Superior temporal gyrus (tissue), 1 donor: ENCODE measurements at regions not wholly inside any gene's neighbourhood (a gene's known extent, or its start where the extent isn't known, plus 50 kb on each side); places are given as distances from the start of the nearest gene placed in this dataset.

Experiments used
- DNase-seq: peaks from one replicate; pipeline ENCODE4 v3.0.0-alpha.2; 2016; ENCODE audit errors: extremely low spot score

DNA sequence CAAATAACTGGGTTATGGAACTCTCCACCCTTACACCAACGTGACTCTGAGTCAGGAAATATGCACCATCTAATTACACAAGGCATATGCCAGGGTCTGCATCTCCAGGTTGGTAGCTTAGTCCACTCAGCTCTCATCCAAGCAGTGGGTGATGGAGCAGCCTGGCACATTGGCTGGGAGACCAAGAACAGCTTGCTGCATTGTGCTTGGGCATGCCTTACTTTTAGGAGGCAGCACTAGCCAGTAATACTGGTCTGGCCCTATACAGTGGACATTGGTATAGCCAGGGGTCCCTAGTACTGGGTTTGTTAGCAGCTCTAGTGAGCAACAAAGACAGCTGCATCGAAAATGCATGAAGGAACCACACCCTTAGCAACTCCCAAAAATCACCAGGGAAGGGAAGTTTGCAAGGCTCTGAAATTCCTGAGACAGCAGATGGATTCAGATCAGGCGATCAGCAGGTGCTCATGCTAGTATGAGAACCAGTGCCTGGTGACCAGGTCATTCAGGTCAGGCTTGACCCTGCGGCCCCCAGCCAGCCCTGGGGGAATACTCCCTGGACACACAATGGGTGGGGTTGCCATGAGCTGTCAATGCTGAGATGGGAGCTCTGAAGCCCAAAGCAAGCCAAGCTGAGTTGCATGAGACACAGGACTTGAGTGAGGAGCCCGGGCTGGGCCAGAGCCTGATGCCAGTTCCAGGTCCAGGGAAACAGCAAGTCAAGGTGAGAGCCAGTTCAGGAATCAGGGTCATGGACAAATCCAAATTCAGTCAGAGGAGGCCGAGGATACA lies 217.9 kb upstream of the ZMIZ1 start:
- no peak for DNase-seq

DNA sequence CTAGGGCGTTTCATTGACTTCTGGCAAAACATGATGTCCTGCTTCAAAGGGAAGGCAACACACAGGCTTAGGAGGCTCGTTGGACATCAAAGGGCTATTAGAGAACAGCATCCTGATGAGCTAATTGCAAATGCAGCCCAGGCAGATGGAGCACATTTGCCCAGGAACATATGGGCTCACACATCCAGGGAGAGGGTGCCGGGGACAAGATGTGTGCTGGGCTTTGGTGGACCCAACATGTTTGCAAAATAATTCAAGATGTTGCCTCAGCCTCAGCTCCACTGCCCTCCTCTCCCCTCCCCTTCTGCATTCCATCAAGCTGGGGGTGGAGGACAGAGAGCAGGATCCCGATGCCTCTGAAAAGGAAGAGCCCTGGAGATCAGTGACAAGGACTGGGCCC lies 217.1 kb upstream of the ZMIZ1 start:
- no peak for DNase-seq

DNA sequence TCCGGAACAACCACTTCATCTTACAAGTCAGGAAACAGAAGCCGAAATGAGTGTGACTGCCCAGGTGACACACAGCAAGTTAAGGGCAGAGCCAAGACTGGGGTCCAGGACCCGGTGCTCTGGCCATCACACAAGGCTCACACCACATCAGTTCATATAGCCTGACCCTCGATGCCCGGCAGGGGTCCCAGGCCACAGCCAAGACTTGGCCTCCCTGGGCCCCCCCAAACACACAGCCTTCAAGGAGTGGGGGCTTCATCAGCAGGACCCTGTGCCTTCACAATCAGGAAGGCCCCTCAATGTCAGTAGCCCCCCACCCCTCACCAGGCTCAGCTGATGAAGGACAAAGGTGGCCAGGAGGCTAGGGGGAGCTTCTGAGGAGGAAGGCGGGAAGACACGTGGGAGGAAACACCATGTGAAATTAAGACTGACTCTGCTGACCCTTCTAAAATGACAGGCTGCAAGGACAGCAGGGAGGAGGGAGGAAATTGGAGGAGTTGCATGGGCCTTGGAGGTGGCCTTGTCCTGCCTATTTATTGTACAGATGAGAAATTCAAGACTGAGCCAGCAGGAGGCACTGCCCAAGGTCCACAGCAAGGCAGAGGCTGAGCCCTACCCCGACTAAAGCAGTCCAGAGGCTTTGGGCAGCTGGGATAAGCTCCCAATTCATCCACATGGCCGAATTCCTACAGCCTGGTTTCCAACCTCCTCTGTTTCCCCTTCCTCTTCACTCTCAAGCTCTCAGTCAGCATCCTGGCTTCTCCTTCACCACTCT lies 216.1 kb upstream of the ZMIZ1 start:
- DNase-seq = no peak

DNA sequence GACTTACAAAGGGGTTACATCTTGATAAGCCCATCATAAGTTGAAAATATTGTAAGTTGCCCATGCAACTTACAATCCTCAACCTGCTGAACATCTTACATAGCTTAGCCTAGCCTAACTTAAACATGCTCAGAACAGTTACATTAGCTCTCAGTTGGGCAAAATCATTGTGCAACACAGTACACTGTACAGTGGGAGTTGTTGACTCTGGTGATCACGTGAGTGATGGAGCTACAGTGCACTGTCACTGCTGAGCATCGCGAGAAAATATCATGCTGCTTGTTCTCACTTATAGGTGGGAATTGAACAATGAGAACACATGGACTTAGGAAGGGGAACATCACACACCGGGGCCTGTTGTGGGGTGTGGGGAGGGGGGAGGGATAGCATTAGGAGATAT lies 214.9 kb upstream of the ZMIZ1 start:
- DNase-seq = no peak

DNA sequence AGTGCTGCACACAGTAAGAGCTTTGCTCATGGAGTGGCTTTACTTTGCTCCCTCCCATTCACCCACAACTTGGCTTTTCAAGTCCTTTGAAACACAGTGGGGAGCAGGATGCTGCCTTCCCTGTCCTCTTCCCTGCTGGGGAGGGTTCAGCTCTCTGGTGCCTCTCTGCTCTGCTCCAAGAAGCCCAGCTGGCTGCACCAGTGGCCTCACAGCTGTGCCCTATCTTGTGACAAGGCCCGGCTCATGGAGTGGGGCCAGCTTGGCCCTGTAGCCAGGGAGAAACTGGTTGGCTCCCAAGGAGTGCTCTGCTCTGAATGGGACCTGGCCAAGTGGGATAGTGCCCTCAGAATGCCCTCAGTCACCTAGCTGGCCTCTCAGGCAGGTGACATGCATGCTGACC lies 212.3 kb upstream of the ZMIZ1 start:
- DNase-seq = peak; percentile 92

DNA sequence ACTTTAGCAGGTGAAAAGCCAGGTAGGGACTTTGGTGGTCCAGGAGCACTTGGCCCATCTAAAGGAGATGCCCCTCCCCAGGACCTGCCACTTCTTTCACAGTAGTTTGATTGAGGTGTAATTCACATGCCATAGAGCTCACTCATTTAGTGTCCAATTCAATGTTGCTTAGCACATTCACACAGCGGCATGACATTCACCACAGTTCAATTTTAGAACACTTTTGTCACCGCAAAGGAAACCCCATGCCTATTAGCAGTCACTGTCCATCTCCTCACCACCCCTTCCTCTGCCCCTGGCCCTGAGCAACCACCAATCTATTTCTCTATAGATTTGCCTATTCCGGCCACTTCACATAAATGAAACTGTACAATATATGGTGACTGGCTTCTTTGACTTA lies 211.6 kb upstream of the ZMIZ1 start:
- no peak for DNase-seq

DNA sequence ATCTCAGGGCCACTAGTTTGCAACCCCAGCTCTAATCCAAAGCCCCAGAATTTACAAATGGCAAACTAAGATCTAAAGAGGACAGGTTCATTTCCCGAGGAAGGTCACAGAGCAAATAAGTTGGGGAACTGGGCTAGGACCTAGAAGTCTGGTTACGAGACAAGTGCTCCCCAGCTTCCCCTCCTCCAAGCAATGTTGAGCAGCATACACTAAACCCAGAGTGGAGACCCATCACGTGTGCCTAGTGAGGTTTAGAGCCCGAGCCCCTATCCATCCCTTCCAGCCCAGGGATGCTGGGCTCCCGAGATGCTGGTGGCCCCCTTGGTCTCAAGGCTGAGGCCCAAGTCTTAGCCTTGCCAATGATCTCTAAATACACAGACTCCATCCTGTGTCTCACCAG lies 209.5 kb upstream of the ZMIZ1 start:
- DNase-seq = no peak

DNA sequence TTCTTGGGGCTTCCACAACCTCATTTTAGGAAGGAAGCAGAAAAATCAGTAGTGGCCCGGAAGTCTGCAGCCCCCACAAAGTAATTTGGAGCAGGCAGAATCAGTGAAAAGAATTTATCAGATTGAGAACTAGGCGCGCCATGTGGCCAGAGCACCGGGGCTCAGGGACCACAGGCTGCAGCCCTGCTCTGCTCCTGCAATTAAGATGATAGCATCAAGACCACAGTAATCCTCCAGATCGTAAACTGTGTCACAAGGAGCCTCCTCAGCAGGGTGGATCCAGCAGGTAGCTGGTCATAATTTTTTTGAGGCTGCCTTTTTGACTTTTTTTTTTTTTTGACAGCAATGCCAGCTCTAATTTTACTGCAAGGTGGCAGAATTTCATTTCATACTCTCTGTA lies 209.0 kb upstream of the ZMIZ1 start:
- no peak for DNase-seq

DNA sequence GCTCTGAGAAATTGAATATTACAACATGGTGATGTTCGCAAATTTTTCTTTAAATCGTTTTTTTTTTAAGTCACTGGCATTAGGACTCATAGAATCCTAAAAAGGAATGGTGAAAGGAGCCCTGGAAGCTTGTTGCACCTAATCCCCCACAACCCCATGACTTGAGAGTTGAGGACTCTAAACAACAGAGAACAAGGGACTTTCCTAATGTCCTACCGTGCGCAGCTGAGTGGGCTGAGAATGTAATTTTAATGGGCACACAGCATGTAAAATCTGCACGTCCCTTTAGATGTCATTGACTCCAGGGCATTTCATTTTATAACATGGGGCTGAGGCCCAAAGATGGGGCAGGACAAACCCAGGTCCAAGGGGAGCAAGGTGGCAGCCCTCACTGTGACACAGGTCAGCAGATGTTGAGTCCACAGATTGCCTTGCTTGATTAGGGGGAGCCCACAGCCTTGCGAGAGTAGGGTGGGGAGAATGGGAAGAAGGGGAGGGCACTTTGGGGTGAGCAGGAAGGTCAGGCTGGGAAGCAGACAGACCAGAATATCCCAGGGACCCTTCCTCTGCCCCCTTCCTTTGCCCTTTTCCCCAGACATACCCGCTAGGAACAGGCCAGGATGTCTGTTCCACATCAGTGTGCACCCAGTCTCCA lies 208.4 kb upstream of the ZMIZ1 start:
- DNase-seq = no peak

DNA sequence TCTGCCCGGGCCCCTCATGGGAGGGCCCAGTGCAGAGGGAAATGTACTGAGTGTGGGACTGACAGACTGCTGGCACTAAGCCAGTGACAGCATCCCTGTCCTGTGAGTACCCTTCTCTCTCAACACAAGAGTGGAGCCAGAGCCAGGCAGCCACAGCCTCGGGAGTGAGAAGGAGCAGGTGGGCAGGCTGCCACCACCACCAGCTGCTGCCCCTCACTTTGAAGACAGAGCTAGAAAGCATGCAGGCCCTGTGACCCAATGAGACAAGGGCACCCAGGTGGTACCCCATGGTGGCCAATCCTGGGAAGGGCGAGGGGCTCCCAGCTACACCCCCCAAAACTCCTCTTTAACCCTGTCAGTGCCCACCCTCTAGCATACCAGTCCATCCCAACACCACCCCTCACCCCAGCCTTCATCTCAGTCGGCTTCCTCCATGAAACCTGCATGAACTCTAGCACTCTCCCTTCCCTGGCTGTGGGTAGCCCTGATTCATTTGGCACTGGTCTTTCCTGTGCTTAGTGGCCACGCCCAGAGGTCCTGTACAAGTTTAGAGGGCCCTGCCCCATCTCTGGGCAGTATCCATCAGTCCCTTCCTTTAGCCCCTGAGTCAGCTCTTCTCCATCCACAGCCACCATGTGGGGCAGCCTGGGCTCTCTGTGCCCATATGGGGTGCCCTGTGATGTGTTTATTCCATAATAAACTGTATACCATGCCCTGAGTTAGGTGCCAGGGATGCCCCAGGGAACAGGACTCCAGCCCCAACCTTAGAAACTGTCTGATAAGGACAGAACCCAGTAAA lies 207.0 kb upstream of the ZMIZ1 start:
- no peak for DNase-seq

DNA sequence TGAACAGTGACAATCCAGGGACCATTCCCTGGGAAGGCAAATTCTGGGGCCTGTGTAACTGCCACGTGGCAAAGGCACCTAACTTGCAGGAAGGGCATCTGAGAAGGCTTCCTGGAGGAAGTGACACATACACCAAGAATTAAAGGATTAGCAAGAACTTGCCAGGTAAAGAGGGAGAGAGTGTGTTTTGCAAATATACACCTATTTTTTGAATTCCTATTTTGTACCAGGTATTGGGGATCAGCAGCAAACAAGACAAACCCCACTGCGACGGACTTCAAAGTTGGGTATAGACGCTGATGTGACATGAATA lies 206.5 kb upstream of the ZMIZ1 start:
- DNase-seq = no peak

DNA sequence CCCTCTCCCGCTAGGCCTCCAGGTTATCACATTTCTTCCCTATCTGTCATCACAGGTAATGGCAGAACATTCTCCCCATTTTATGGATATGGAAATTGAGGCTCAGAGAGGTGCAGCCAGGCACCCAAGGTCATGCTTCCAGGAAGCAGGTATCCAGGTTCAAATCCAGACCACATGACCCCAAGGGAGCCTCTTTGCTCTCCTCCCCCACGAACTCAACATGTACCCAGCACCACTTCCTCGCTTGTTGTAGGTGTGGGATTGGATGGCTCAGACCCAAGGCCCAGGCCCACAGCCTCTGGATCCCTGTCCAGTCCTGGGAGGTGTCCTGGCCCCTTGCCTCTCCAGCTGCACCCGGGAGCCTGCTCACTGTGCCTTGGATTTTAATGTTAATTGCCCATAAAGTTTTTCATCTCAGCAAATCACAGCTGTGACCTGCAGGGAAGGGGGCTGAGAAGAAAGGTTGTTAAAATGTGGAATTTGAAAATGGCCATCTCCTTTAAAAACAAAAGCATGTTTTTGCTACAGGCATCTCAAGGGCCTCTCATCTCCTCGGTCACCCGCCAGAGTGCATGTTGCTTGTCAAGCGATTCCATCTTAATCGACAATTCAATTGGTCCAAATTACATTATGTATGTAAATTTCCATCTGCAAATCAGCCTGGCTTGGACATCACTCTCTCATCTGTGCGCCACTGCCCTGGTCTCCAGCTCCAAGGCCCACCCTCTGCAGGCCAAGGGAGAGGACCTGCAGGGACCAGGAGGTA lies 205.4 kb upstream of the ZMIZ1 start:
- DNase-seq = no peak

DNA sequence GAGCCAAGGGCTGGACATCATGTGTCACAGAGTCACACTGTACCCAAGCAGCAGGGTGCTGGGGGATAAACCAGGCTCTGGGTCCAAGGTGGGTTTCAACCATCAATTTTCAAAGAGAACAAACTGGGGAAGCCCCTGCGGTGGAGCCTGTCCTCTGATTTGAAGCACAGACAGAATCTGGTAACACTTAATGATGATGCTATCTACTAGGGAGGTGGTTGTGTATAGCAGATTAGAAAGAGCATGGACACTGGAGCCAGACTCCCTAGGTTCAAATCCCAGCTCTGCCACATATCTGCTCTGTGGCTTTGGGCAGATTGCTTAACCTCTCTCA lies 204.9 kb upstream of the ZMIZ1 start:
- no peak for DNase-seq

DNA sequence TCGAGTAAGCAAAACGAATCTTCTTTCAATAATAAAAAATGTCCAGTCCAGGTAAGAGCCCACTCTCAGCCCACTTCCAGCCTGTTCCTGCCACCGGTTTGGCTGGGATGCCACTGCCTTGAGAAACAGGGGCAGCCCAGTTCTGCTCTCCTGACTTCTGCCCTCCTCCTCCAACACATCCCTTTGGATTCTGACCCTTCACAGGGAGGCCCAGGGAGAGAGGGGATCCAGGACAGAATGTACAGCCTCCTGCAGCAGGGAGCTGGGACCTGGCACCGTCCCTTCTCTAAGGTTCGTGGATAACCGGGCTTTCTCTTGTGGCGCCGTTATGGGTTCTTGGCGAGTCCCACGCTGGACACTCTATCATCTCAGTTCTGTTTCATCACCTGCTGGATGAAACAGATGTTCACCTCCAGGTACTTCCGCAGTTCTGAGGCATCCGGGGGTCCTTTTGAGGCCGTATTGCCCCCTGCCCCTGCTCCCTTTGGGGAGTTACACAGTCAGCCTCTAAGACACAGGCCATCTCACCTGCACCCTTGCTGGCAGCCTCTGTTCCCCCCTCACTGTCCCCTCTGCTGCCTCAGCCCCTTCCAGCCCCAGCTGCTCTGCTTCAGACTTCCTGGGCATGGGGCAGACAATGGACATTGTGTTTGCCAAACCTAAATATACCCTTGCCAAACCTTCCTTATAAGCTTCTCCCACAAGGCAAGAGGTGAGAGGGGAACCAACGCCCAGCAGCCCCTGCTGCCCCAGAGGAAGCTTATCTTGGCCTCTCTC lies 203.8 kb upstream of the ZMIZ1 start:
- DNase-seq = no peak

DNA sequence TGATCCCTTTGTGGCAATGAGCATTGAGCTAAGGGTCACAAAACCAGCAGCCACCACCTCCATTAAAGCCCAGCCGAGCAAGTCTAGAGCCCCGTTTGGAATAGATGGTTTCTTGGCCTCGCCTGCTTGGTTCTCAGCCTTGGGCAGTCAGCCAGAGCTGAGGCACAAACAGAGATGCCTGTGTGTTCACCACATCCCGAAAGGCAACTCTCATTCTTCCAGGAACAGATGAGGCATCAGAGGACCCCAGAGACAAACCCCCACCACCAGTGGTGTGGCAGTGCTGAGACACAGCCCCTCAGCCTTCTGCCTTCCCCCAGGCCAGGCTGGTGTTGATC lies 203.3 kb upstream of the ZMIZ1 start:
- DNase-seq = peak; percentile 52

DNA sequence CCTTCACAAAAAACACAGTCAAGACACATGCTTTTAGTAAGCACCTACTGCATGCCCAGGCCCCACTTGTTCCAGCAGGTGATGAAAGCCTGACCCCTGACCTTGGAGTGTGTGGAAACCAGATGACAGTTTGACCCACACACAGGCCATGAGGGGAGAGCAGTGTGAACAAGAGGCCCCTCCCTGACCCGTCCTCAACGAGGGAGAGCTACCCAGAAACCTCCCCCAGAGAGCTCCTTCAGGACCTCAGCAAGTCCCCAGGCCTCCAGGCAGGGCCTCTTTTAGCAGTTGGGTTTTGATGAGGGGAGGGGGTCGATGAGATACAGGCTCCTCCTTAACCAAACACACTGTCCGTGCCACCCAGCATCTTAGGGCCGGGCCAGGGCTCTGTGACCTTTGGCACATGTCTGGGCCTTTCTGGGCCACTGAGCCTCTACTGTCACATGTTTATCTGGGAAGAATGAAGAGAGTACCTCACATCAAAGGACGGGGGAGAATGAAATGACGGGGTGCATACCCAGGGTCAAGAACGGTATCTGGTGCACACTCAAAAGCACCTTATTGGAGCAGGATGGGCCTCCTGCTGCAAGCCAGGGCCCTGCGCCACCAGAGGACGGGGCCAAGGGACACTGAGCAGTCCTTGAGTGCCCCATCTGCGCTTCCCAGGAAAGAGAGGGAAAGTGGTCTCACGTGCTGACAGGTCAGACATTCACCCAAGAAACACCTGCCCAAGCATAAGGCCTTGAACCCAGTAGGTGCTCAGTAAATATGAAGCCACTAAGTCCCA lies 202.6 kb upstream of the ZMIZ1 start:
- DNase-seq = no peak

DNA sequence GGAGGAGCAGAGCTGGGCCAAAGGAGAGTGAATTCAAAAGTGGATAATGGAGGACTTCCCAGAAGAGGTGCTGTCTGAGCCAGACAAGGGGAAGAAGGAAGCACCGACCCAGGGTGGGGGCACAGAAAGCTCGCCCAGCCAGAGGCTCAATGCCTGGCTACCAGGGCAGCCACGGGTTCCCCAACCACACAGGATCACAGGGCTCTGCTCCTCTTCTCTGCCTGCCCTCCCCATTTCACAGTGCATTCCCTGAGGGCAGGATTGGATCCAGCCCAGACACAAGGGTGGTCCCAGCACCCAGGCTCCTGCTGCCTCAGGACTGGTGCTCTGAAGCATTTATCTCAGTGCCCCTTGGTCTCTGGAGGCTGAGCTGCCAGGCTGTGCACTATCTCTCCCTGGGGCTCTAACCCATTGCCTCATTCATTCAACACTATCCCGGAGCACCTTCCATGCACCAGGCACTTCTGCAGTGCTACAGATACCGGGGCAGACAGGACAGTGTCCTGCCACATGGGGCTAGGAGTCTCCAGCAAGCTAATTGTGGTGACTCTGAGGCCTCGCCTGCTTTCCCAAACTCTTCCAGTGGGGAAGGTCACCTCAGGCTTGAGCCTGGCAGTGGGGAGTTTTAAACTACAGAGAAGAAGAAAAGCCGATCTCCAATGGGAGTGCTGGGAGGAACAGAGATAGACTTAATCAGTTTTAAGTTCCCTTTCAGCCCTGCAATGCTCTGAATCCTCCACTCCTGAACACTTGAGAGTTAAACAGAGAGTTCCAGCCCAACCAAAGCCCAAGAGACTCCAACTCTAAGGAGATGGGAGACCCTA lies 201.8 kb upstream of the ZMIZ1 start:
- DNase-seq = no peak

DNA sequence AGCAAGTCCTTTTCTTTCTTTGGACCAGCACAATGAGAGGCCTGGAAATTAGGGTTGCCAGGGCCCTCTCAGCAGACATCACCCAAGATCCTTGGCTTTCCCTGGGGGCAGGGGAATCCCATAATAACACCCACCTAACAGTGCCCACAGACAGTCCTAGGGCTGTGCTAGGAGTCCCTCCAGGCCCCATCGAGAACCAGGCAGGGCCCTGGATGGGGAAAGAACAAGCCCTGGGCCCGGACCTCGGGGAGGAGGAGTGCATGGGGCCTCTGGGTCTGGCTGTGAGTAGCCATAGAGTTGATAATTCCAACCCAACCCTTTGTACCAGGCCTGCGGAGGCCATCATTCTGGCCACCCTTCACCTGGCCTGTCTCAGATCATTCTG lies 201.2 kb upstream of the ZMIZ1 start:
- no peak for DNase-seq

DNA sequence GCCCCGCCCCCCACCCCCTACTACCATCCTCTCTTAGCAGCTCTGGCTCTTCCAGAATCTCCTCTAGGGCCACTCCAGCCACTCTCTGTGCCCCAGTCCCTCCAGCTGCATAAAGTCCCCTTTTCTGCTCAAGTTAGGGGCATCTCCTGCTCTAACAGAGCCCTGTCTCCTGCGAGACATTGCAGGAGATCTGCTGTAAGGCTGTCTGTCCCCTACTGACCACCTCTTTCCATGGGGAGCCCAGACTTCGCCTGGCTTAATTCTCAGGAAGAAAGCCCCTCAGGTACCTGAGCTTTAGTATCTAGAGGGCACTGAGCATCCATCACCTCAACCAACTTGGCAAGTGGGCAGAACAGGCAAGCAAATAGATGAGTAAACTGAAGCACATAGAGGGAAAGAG lies 200.7 kb upstream of the ZMIZ1 start:
- no peak for DNase-seq
